ENCODE measurements at regions not wholly inside any gene's neighbourhood (a gene's known extent, or its start where the extent isn't known, plus 50 kb on each side); places are given as distances from the start of the nearest gene placed in this dataset.
A peak's percentile ranks its signal among the peaks of the same experiment; 100 is the strongest.

DNA sequence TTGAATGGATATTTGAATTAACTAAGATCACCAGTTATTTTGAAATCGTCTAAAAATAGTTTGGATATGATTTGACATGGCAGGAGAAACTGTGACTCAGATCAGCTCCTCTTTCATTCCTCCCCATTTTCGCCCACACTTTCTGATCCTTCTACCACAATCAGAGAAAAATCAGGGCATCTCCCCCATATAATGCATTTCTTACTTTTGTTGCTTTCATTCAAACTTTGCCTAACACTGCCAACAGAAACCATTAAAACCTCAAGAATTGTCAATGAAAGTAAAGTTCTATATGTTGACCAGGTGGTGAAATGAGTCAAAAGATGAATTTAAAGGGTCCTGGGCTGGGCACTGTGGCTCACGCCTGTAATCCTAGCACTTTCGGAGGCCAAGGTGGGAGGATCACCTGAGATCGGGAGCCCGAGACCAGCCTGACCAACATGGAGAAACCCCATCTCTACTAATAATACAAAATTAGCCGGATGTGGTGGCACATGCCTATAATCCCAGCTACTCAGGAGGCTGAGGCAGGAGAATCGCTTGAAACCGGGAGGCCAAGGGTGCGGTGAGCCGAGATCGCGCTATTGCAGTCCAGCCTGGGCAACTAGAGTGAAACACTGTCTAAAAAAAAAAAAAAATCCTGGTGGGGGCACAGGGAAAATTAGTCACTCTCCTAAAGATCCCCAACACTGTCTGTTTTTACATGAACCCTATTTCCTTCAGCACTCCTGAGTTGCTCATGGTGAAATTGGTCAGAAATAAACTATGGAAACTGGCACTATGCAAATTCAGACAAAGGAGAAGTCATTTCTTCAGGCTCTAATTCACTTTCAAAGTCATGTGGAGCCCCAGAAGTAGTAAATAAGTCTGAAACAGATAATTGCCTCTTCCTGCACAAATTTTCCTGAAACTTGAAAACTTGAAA lies 122.8 kb upstream of the NOCT start:
- H3K4me2 ChIP-seq (ENCODE audit: unreplicated experiment), result peak overlapping the region; percentile 74
- no peaks in the 10 kb centered on the region for H4K20me1 ChIP-seq (ENCODE audit: insufficient read depth)
- no peaks in the 10 kb centered on the region for H3K9me3 ChIP-seq (ENCODE audit: low read depth)
- TF ChIP-seq EZH2phosphoT487 (IDR thresholded peaks at IDR 0.05; ENCODE audit: insufficient read depth, low read depth) (no peak), EZH2 (IDR thresholded peaks at IDR 0.05; ENCODE audit: insufficient read depth, poor library complexity, severe bottlenecking) (no peak)
- no peaks in the 10 kb centered on the region; the same call in none of the 2 replicates for H3F3A ChIP-seq (ENCODE audit: insufficient read depth)
- H3K4me3 ChIP-seq, result no peak overlapping the region
- no peak overlapping the region for H3K9ac ChIP-seq
- H3K9me2 ChIP-seq (ENCODE audit: insufficient read depth), result no peaks in the 10 kb centered on the region
- H3K4me1 ChIP-seq (ENCODE audit: insufficient read depth), result peaks cover 36% of the 10 kb centered on the region
- peak overlapping the region; percentile 60; the same call in 1 of the 2 replicates for H2AFZ ChIP-seq
- DNase-seq, result peak; percentile 76
- no peaks in the 10 kb centered on the region for H3K36me3 ChIP-seq (ENCODE audit: low read depth)
- no peak overlapping the region for H3K27ac ChIP-seq
- no peaks in the 10 kb centered on the region for H3K79me2 ChIP-seq (ENCODE audit: insufficient read depth)
- in situ Hi-C loops (cut with MboI), result no loop called here
- no peaks in the 10 kb centered on the region for H3K27me3 ChIP-seq (replicated peaks; ENCODE audit: insufficient read depth)
- 84 to 85% methylated on average over 13 of the region's 13 CpGs for WGBS, 2 experiments (ENCODE audit: low coverage in 1 of 2, low lambda C conversion rate in 2 of 2, missing lambda C conversion rate in 2 of 2)

DNA sequence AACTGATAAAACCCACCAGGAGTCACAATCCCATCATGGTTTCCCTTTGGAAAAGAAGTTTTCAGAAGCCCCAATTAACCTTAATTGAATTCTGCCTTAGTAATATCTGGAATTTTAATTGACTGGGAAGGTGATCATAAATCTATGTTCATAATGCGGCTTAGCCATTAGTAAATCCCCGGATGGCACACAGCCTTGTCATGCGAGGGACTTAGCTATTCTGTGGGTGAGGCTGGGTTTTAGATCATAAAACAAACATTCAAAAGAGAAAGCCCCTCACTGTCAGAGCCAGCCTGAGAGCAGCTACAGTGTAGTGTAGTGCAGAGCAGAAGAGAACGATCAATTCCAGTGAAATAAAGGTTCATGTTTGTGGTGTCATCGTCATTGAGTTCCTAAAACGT lies 124.0 kb upstream of the NOCT start:
- Histone ChIP-seq H3K9me3 (ENCODE audit: low read depth) (no peaks in the 10 kb centered on the region), H3K36me3 (ENCODE audit: low read depth) (no peaks in the 10 kb centered on the region), H3K9ac (0 out of 2 replicates have a peak overlapping the region, but pooled peaks have one; percentile 8), H3K4me2 (ENCODE audit: unreplicated experiment) (peak overlapping the region; percentile 74), H3K27ac (0 out of 2 replicates have a peak overlapping the region, but pooled peaks have one; percentile 3), H3K4me1 (ENCODE audit: insufficient read depth) (peaks cover 27% of the 10 kb centered on the region), H4K20me1 (ENCODE audit: insufficient read depth) (no peaks in the 10 kb centered on the region), H3K79me2 (ENCODE audit: insufficient read depth) (no peaks in the 10 kb centered on the region), H3K27me3 (replicated peaks; ENCODE audit: insufficient read depth) (no peaks in the 10 kb centered on the region), H3K9me2 (ENCODE audit: insufficient read depth) (no peaks in the 10 kb centered on the region), H2AFZ (peak overlapping the region; percentile 60), H3K4me3 (peak overlapping the region; percentile 26; the same call in 1 of the 2 replicates), H3F3A (ENCODE audit: insufficient read depth) (no peaks in the 10 kb centered on the region)
- 12 to 15% methylated on average over 6 of the region's 6 CpGs for WGBS, 2 experiments (ENCODE audit: low coverage in 1 of 2, low lambda C conversion rate in 2 of 2, missing lambda C conversion rate in 2 of 2)
- DNase-seq, result peak; percentile 53
- in situ Hi-C loops (cut with MboI), result no loop called here
- no peak for TF ChIP-seq EZH2 (IDR thresholded peaks at IDR 0.05; ENCODE audit: insufficient read depth, poor library complexity, severe bottlenecking)
- TF ChIP-seq EZH2phosphoT487 (IDR thresholded peaks at IDR 0.05; ENCODE audit: insufficient read depth, low read depth), result no peak

DNA sequence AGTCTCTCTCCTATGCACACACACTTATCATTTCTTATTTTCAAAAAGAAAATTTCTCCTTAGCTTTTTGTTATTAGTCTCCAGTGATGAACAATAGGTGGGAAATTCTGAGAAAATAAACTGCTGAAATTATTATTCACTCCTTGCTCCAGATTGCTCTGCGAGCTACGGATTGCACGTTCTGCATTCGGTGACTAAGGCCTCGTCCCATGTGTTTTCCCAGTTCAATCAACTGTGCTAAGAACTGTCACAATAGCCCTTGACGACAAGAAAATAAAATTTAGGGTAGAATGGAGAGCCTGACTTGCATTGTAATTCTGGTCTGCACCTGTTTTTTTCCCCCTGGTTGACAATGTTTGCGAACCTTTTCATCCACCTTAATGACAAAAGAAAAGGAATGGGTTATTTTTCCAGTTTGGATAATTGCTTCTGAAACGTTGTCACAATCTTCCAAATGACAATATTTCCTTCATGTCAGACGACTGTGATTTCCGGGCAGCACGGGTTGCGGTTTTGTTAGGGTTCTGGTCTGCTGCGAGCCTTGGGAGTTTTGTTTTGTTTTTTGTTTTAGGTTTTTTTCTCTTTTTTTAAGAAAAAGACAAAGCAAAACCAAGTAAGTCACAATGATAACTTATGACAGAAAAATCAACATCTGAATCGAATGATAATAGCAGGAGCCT lies 124.5 kb upstream of the NOCT start:
- no peak for TF ChIP-seq EZH2phosphoT487 (IDR thresholded peaks at IDR 0.05; ENCODE audit: insufficient read depth, low read depth)
- no peak for TF ChIP-seq EZH2 (IDR thresholded peaks at IDR 0.05; ENCODE audit: insufficient read depth, poor library complexity, severe bottlenecking)
- no peaks in the 10 kb centered on the region for H3F3A ChIP-seq (ENCODE audit: insufficient read depth)
- H3K79me2 ChIP-seq (ENCODE audit: insufficient read depth), result no peaks in the 10 kb centered on the region
- H4K20me1 ChIP-seq (ENCODE audit: insufficient read depth), result no peaks in the 10 kb centered on the region
- in situ Hi-C loops (cut with MboI), result no loop called here
- H3K36me3 ChIP-seq (ENCODE audit: low read depth), result no peaks in the 10 kb centered on the region
- no peaks in the 10 kb centered on the region for H3K27me3 ChIP-seq (replicated peaks; ENCODE audit: insufficient read depth)
- no peaks in the 10 kb centered on the region for H3K9me3 ChIP-seq (ENCODE audit: low read depth)
- no peaks in the 10 kb centered on the region for H3K9me2 ChIP-seq (ENCODE audit: insufficient read depth)
- H3K27ac ChIP-seq, result no peak overlapping the region
- peaks cover 27% of the 10 kb centered on the region for H3K4me1 ChIP-seq (ENCODE audit: insufficient read depth)
- no peak for DNase-seq
- WGBS, 2 experiments (ENCODE audit: low coverage in 1 of 2, low lambda C conversion rate in 2 of 2, missing lambda C conversion rate in 2 of 2), result 34 to 35% methylated on average over 14 of the region's 14 CpGs
- peak overlapping the region; percentile 74 for H3K4me2 ChIP-seq (ENCODE audit: unreplicated experiment)
- peak overlapping the region; percentile 26; the same call in 1 of the 2 replicates for H3K4me3 ChIP-seq
- peak overlapping the region; percentile 60 for H2AFZ ChIP-seq
- H3K9ac ChIP-seq, result no peak overlapping the region

DNA sequence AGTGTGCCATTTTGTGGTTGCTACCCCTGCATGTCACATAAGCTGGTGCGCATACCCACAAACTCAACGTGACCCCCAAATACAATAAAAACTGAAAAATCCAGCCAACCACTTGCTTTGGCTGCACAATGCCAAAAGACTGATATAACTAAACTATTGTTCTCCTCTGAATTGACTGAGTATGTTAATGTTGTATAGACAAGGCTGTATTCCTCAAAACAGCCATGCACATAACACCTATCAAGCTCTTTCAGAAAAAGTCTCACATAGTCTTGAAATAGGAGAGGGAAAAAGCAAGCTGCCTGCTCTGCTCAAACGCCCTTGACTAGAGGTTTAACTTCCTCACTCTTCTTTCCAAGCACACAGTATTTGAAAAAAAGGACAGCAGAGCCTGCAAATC lies 126.4 kb upstream of the NOCT start:
- H3K9me2 ChIP-seq (ENCODE audit: insufficient read depth), result no peaks in the 10 kb centered on the region
- no peak overlapping the region for H3K4me3 ChIP-seq
- no peaks in the 10 kb centered on the region for H3K79me2 ChIP-seq (ENCODE audit: insufficient read depth)
- no peak overlapping the region for H3K27ac ChIP-seq
- H3K9ac ChIP-seq, result no peak overlapping the region
- no peak overlapping the region for H2AFZ ChIP-seq
- TF ChIP-seq EZH2 (IDR thresholded peaks at IDR 0.05; ENCODE audit: insufficient read depth, poor library complexity, severe bottlenecking) (no peak), EZH2phosphoT487 (IDR thresholded peaks at IDR 0.05; ENCODE audit: insufficient read depth, low read depth) (no peak)
- no peak overlapping the region for H3K4me2 ChIP-seq (ENCODE audit: unreplicated experiment)
- H3F3A ChIP-seq (ENCODE audit: insufficient read depth), result no peaks in the 10 kb centered on the region
- in situ Hi-C loops (cut with MboI), result no loop called here
- no peaks in the 10 kb centered on the region for H3K27me3 ChIP-seq (replicated peaks; ENCODE audit: insufficient read depth)
- 81 to 86% methylated on average over 3 of the region's 3 CpGs for WGBS, 2 experiments (ENCODE audit: low coverage in 1 of 2, low lambda C conversion rate in 2 of 2, missing lambda C conversion rate in 2 of 2)
- DNase-seq, result no peak
- peaks cover 27% of the 10 kb centered on the region for H3K4me1 ChIP-seq (ENCODE audit: insufficient read depth)
- H3K9me3 ChIP-seq (ENCODE audit: low read depth), result no peaks in the 10 kb centered on the region
- H3K36me3 ChIP-seq (ENCODE audit: low read depth), result no peaks in the 10 kb centered on the region
- H4K20me1 ChIP-seq (ENCODE audit: insufficient read depth), result no peaks in the 10 kb centered on the region

All from GM23248 (cell line).